ENCODE measurements at regions not wholly inside any gene's neighbourhood (a gene's known extent, or its start where the extent isn't known, plus 50 kb on each side); places are given as distances from the start of the nearest gene placed in this dataset.

- Mint-ChIP-seq H3K27me3 (ENCODE audit: unreplicated experiment) (no peaks in the 10 kb centered on the region), H3K4me3 (ENCODE audit: unreplicated experiment) (no peak overlapping the region), H3K4me1 (ENCODE audit: low read depth, unreplicated experiment) (no peaks in the 10 kb centered on the region), H3K36me3 (ENCODE audit: unreplicated experiment) (no peaks in the 10 kb centered on the region), H3K27ac (ENCODE audit: unreplicated experiment) (no peak overlapping the region), H3K9me3 (ENCODE audit: unreplicated experiment) (no peaks in the 10 kb centered on the region)
- DNase-seq, result no peak
- TF ChIP-seq, protein P1, sequence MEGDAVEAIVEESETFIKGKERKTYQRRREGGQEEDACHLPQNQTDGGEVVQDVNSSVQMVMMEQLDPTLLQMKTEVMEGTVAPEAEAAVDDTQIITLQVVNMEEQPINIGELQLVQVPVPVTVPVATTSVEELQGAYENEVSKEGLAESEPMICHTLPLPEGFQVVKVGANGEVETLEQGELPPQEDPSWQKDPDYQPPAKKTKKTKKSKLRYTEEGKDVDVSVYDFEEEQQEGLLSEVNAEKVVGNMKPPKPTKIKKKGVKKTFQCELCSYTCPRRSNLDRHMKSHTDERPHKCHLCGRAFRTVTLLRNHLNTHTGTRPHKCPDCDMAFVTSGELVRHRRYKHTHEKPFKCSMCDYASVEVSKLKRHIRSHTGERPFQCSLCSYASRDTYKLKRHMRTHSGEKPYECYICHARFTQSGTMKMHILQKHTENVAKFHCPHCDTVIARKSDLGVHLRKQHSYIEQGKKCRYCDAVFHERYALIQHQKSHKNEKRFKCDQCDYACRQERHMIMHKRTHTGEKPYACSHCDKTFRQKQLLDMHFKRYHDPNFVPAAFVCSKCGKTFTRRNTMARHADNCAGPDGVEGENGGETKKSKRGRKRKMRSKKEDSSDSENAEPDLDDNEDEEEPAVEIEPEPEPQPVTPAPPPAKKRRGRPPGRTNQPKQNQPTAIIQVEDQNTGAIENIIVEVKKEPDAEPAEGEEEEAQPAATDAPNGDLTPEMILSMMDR (IDR thresholded peaks at IDR 0.05; ENCODE audit: partially characterized antibody, unreplicated experiment), result no peak
Observed at GRCh38 chr4:96756584-96756983, 916.7 kb downstream of the PDHA2 start.

DNA sequence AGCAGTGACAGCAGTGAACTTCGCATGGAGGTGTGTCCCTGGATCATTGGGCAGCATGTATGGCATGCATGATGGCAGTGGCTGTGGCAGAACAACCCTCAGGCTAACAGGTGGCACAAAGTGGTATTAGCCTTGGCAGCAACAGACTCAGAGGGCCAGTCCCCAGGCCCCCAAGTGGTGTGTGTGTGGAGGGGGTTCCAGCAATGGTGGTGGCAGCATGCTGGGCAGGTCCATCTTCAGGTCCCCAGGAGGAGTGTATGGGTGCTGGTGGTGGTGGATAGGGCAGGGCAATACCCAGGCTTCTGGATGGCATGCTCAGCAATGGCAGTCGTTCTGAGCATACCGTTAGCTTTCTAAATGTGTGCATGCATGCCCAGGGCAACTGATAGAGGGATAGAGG lies 923.7 kb downstream of the PDHA2 start:
- peaks cover 2% of the 10 kb centered on the region for H3K27me3 Mint-ChIP-seq (ENCODE audit: unreplicated experiment)
- TF ChIP-seq, protein P1 (IDR thresholded peaks at IDR 0.05; ENCODE audit: partially characterized antibody, unreplicated experiment), result no peak
- no peaks in the 10 kb centered on the region for H3K9me3 Mint-ChIP-seq (ENCODE audit: unreplicated experiment)
- no peaks in the 10 kb centered on the region for H3K36me3 Mint-ChIP-seq (ENCODE audit: unreplicated experiment)
- no peaks in the 10 kb centered on the region for H3K4me1 Mint-ChIP-seq (ENCODE audit: low read depth, unreplicated experiment)
- no peak for DNase-seq
- H3K27ac Mint-ChIP-seq (ENCODE audit: unreplicated experiment), result no peak overlapping the region
- H3K4me3 Mint-ChIP-seq (ENCODE audit: unreplicated experiment), result no peak overlapping the region

GRCh38 chr4:96766359-96766758 lies 926.5 kb downstream of the PDHA2 start:
- Mint-ChIP-seq H3K27ac (ENCODE audit: unreplicated experiment) (no peak overlapping the region), H3K4me1 (ENCODE audit: low read depth, unreplicated experiment) (no peaks in the 10 kb centered on the region), H3K9me3 (ENCODE audit: unreplicated experiment) (no peaks in the 10 kb centered on the region), H3K27me3 (ENCODE audit: unreplicated experiment) (peaks cover 2% of the 10 kb centered on the region), H3K4me3 (ENCODE audit: unreplicated experiment) (no peak overlapping the region), H3K36me3 (ENCODE audit: unreplicated experiment) (no peaks in the 10 kb centered on the region)
- TF ChIP-seq, protein P1 (IDR thresholded peaks at IDR 0.05; ENCODE audit: partially characterized antibody, unreplicated experiment), result no peak
- no peak for DNase-seq

DNA sequence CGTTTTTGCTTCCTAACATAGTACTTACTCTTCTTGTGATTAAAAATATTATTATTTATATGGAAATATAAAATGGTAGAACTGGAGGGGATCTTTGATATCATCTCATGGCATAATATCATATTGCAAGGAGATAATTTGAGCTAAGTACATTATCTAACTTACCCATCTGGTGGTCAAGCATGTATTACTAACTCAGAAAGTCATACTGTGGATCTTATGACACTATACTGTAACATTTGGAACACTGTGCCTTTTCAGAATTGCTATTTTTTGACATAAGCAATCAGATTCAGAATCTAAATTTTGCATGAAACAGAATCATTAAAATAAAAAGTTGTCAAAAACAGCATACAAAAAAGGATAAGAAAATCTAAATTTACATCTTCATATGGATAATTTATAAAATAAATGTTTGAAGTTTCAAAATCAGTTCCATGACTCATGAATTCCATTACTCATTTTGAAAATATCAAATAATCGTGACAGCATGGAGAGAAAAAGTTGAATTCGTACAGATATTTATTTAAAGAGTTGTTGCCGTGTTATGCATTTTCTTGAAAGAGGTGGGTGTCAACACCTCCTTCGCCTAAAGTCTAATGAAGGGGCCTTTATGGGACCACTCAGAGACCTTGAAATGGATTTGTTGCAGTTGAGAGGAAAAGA lies 928.1 kb downstream of the PDHA2 start:
- Mint-ChIP-seq H3K27me3 (ENCODE audit: unreplicated experiment) (peaks cover 2% of the 10 kb centered on the region), H3K4me1 (ENCODE audit: low read depth, unreplicated experiment) (no peaks in the 10 kb centered on the region), H3K4me3 (ENCODE audit: unreplicated experiment) (no peak overlapping the region), H3K27ac (ENCODE audit: unreplicated experiment) (no peak overlapping the region), H3K36me3 (ENCODE audit: unreplicated experiment) (no peaks in the 10 kb centered on the region), H3K9me3 (ENCODE audit: unreplicated experiment) (no peaks in the 10 kb centered on the region)
- no peak for DNase-seq
- TF ChIP-seq, protein P1 (IDR thresholded peaks at IDR 0.05; ENCODE audit: partially characterized antibody, unreplicated experiment), result no peak

GRCh38 chr4:96775501-96775900 lies 935.6 kb downstream of the PDHA2 start:
- TF ChIP-seq, protein P1 (IDR thresholded peaks at IDR 0.05; ENCODE audit: partially characterized antibody, unreplicated experiment), result no peak
- Mint-ChIP-seq H3K27ac (ENCODE audit: unreplicated experiment) (no peak overlapping the region), H3K4me3 (ENCODE audit: unreplicated experiment) (no peak overlapping the region), H3K27me3 (ENCODE audit: unreplicated experiment) (no peaks in the 10 kb centered on the region), H3K36me3 (ENCODE audit: unreplicated experiment) (no peaks in the 10 kb centered on the region), H3K4me1 (ENCODE audit: low read depth, unreplicated experiment) (no peaks in the 10 kb centered on the region), H3K9me3 (ENCODE audit: unreplicated experiment) (no peaks in the 10 kb centered on the region)
- DNase-seq, result no peak

All from glutamatergic neuron (in vitro differentiated cells).